Mesodermal cell (in vitro differentiated cells): ENCODE measurements at regions not wholly inside any gene's neighbourhood (a gene's known extent, or its start where the extent isn't known, plus 50 kb on each side); places are given as distances from the start of the nearest gene placed in this dataset.
A peak's percentile ranks its signal among the peaks of the same experiment; 100 is the strongest.

Source experiments
- H3K27ac ChIP-seq: 2 replicates; pipeline ENCODE4 v1.7.0; 2013; ENCODE audit warnings: mild to moderate bottlenecking, low read depth, low read length, moderate library complexity; ENCODE audit not compliant: severe bottlenecking
- H3K36me3 ChIP-seq: 2 replicates; pipeline ENCODE4 v1.7.1; 2013; ENCODE audit warnings: mild to moderate bottlenecking, low read length, moderate library complexity; ENCODE audit not compliant: control insufficient read depth, insufficient read depth
- H3K4me1 ChIP-seq: one replicate; pipeline ENCODE4 v1.7.1; 2013; ENCODE audit warnings: mild to moderate bottlenecking, low read length; ENCODE audit not compliant: insufficient read depth, control insufficient read depth, poor library complexity, severe bottlenecking
- H3K4me3 ChIP-seq: 2 replicates; pipeline ENCODE4 v1.7.0; 2013; ENCODE audit warnings: low read length, control low read depth, mild to moderate bottlenecking; ENCODE audit not compliant: insufficient read depth, poor library complexity, severe bottlenecking; ENCODE audit errors: extremely low read depth
- H3K9me3 ChIP-seq: 2 replicates; pipeline ENCODE4 v1.7.1; 2013; ENCODE audit warnings: mild to moderate bottlenecking, low read length, moderate library complexity; ENCODE audit not compliant: control insufficient read depth
- WGBS, 2 experiments: methylation state at CpG; one replicate each; pipeline ENCODE4 v1.1.5; 2013; ENCODE audit warnings: missing lambda C conversion rate in 2 of 2; ENCODE audit not compliant: insufficient coverage in 2 of 2; 5-methylcytosine and 5-hydroxymethylcytosine counted together

GRCh38 chr15:38028869-38029268, 94.4 kb downstream of the TMCO5A start:
- H3K36me3 ChIP-seq, result no peaks in the 10 kb centered on the region
- H3K27ac ChIP-seq, result no peak overlapping the region
- no peaks in the 10 kb centered on the region for H3K4me1 ChIP-seq
- no CpG with 5 or more reads among the region's 2 CpGs for WGBS, 2 experiments
- no peaks in the 10 kb centered on the region for H3K9me3 ChIP-seq
- H3K4me3 ChIP-seq, result no peak overlapping the region

GRCh38 chr15:38029736-38030135, 95.3 kb downstream of the TMCO5A start:
- Histone ChIP-seq H3K36me3 (no peaks in the 10 kb centered on the region), H3K9me3 (no peaks in the 10 kb centered on the region), H3K4me1 (no peaks in the 10 kb centered on the region), H3K27ac (no peak overlapping the region), H3K4me3 (no peak overlapping the region)
- WGBS, 2 experiments, result no CpG with 5 or more reads among the region's 3 CpGs

- WGBS, 2 experiments, result 92 to 93% methylated on average over 3 to 4 of the region's 4 CpGs
- Histone ChIP-seq H3K36me3 (no peaks in the 10 kb centered on the region), H3K4me1 (peaks cover 3% of the 10 kb centered on the region), H3K27ac (no peak overlapping the region), H3K9me3 (no peaks in the 10 kb centered on the region), H3K4me3 (no peak overlapping the region)
Observed at GRCh38 chr15:38030609-38031008, 96.2 kb downstream of the TMCO5A start.

- Histone ChIP-seq H3K27ac (no peak overlapping the region), H3K36me3 (no peaks in the 10 kb centered on the region), H3K4me3 (no peak overlapping the region), H3K9me3 (no peaks in the 10 kb centered on the region), H3K4me1 (peaks cover 12% of the 10 kb centered on the region)
- 95 to 96% methylated on average over 2 of the region's 2 CpGs for WGBS, 2 experiments
Observed at GRCh38 chr15:38035701-38036100, 101.3 kb downstream of the TMCO5A start.

DNA sequence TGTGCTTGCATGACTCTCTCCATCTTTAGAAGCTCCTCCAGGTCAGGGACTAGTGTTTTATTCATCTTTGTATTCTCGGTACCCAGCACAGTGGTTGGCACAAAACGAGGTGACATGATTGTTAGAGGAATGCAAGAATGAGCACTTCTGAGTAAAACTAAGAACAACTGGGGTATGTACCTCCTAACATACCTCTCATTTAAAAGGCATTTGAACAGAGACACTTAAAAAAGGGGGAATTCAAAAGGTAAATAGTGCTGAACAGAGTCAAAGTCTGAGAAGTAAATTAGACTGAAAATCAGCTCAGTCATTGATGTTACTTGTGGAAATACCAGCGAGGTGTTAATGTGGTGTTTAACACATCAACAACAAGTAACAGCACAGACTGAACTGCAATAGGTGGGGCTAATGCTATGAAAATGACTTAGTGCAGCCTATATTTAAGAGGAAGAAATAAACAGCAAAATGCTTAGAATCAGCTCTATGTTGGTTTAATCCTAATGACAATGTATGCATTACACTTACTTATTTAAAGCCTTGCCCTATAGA, 102.4 kb downstream of the TMCO5A start:
- no peaks in the 10 kb centered on the region for H3K9me3 ChIP-seq
- H3K4me1 ChIP-seq, result peaks cover 19% of the 10 kb centered on the region
- H3K4me3 ChIP-seq, result no peak overlapping the region
- no peaks in the 10 kb centered on the region for H3K36me3 ChIP-seq
- WGBS, 2 experiments, result no CpG with 5 or more reads among the region's 3 CpGs
- no peak overlapping the region for H3K27ac ChIP-seq

GRCh38 chr15:38038659-38039442, 104.4 kb downstream of the TMCO5A start:
- no peaks in the 10 kb centered on the region for H3K36me3 ChIP-seq
- H3K4me3 ChIP-seq, result no peak overlapping the region
- 91 to 100% methylated on average over 1 to 3 of the region's 4 CpGs for WGBS, 2 experiments
- peaks cover 32% of the 10 kb centered on the region for H3K4me1 ChIP-seq
- no peaks in the 10 kb centered on the region for H3K9me3 ChIP-seq
- H3K27ac ChIP-seq, result no peak overlapping the region

GRCh38 chr15:38040615-38041014, 106.2 kb downstream of the TMCO5A start:
- peaks cover 29% of the 10 kb centered on the region for H3K4me1 ChIP-seq
- no peak overlapping the region for H3K27ac ChIP-seq
- no peaks in the 10 kb centered on the region for H3K9me3 ChIP-seq
- no peak overlapping the region for H3K4me3 ChIP-seq
- WGBS, 2 experiments, result 100% methylated on average over 1 of the region's 2 CpGs; no CpG with 5 or more reads in 1 of the 2 experiments
- H3K36me3 ChIP-seq, result no peaks in the 10 kb centered on the region

GRCh38 chr15:38041576-38041975, 107.1 kb downstream of the TMCO5A start:
- H3K36me3 ChIP-seq, result no peaks in the 10 kb centered on the region
- peak overlapping the region; percentile 71 for H3K27ac ChIP-seq
- peaks cover 25% of the 10 kb centered on the region for H3K4me1 ChIP-seq
- H3K9me3 ChIP-seq, result no peaks in the 10 kb centered on the region
- no peak overlapping the region for H3K4me3 ChIP-seq
- whole genome bisulfite sequencing, 2 experiments, result no CpG with 5 or more reads among the region's 2 CpGs

DNA sequence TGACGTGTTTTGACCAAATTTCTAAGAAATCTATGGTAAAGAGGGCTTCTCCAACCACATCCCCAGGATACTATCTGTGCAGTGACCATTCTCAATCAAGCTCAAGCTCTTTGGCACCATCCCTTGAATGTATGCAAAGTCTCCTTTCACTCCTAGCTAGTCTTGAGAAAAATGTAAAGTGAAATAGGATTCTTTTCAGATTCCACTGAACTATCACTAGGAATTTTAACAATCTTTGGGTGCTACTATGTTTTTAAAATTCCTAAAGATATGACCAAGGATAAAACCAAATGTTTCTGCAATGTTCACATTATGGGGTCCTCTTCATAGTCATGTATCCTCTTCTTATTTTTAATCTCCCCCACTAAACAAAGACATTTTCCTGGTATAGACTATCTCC, 107.8 kb downstream of the TMCO5A start:
- peak overlapping the region; percentile 71 for H3K27ac ChIP-seq
- no peak overlapping the region for H3K4me3 ChIP-seq
- no peaks in the 10 kb centered on the region for H3K9me3 ChIP-seq
- H3K36me3 ChIP-seq, result no peaks in the 10 kb centered on the region
- WGBS, 2 experiments, result no CpG with 5 or more reads among the region's 1 CpG
- H3K4me1 ChIP-seq, result peaks cover 25% of the 10 kb centered on the region

- Histone ChIP-seq H3K36me3 (no peaks in the 10 kb centered on the region), H3K4me1 (peaks cover 25% of the 10 kb centered on the region), H3K4me3 (no peak overlapping the region), H3K27ac (peak overlapping the region; percentile 71), H3K9me3 (no peaks in the 10 kb centered on the region)
- 91 to 100% methylated on average over 3 to 6 of the region's 9 CpGs for WGBS, 2 experiments
Observed at GRCh38 chr15:38042707-38043445, 108.4 kb downstream of the TMCO5A start.
